CD4-positive, alpha-beta T cell (primary cell): ENCODE measurements at regions not wholly inside any gene's neighbourhood (a gene's known extent, or its start where the extent isn't known, plus 50 kb on each side); places are given as distances from the start of the nearest gene placed in this dataset.

Source experiments
- ATAC-seq: fragments of 200-7000 bp; cut with Tn5 transposase; one replicate; pipeline ENCODE4 v1.10.0; 2022; ENCODE audit warnings: mild to moderate bottlenecking; ENCODE audit not compliant: poor library complexity
- CTCF ChIA-PET: fragments of 350-600 bp; sonication (Branson Sonifier 250); formaldehyde crosslinking; loops from one replicate; lab custom pipeline; 2021; ENCODE audit warnings: antibody characterized with exemption, inconsistent platforms; lab: Charles Lee
- POLR2A ChIA-PET: fragments of 350-600 bp; sonication (Branson Sonifier 250); formaldehyde crosslinking; loops from one replicate; lab custom pipeline; 2021; ENCODE audit warnings: antibody characterized with exemption, inconsistent platforms; lab: Charles Lee
- DNase-seq, 14 experiments: peaks; one replicate each; pipeline ENCODE4 v3.0.0-alpha.2; 2013 to 2020; ENCODE audit warnings: mixed read lengths in 2 of 14
- H3K27ac ChIP-seq, 2 donors: one replicate each; pipeline versions ENCODE4 v1.5.1 to v1.7.0; 2013; ENCODE audit warnings: low read length in 2 of 2, low read depth in 1 of 2, mild to moderate bottlenecking in 1 of 2
- H3K27me3 ChIP-seq, 2 experiments: 1 replicate in 1 of 2; 2 replicates in 1 of 2; pipeline versions ENCODE4 v1.6.1 to v1.7.0; 2013; ENCODE audit warnings: low read length in 2 of 2, control low read depth in 1 of 2, mild to moderate bottlenecking in 1 of 2, moderate library complexity in 1 of 2; ENCODE audit not compliant: insufficient read depth in 2 of 2, control insufficient read depth in 1 of 2
- H3K36me3 ChIP-seq: one replicate; pipeline ENCODE4 v1.6.1; 2013; ENCODE audit warnings: low read length, control low read depth; ENCODE audit not compliant: insufficient read depth
- H3K4me1 ChIP-seq: one replicate; pipeline ENCODE4 v1.6.1; 2013; ENCODE audit warnings: low read length, control low read depth; ENCODE audit not compliant: insufficient read depth
- H3K4me3 ChIP-seq: one replicate; pipeline ENCODE4 v1.5.1; 2013; ENCODE audit warnings: mild to moderate bottlenecking, low read length, moderate library complexity
- H3K9me3 ChIP-seq, 2 experiments: 1 replicate in 1 of 2; 2 replicates in 1 of 2; pipeline versions ENCODE4 v1.6.1 to v1.7.0; 2013; ENCODE audit warnings: low read length in 2 of 2, mild to moderate bottlenecking in 2 of 2, control low read depth in 1 of 2, moderate library complexity in 1 of 2; ENCODE audit not compliant: control insufficient read depth in 1 of 2, insufficient read depth in 1 of 2
- H3K27ac Mint-ChIP-seq: one replicate; pipeline ENCODE4 v1.8.0; 2020; ENCODE audit warnings: mixed read lengths
- H3K27me3 Mint-ChIP-seq: one replicate; pipeline ENCODE4 v1.8.0; 2021; ENCODE audit warnings: mixed read lengths
- H3K36me3 Mint-ChIP-seq: one replicate; pipeline ENCODE4 v1.8.0; 2021; ENCODE audit warnings: low read depth, mixed read lengths
- H3K4me1 Mint-ChIP-seq: one replicate; pipeline ENCODE4 v1.8.0; 2021; ENCODE audit warnings: low read depth, mixed read lengths
- H3K4me3 Mint-ChIP-seq: one replicate; pipeline ENCODE4 v1.8.0; 2020; ENCODE audit warnings: mild to moderate bottlenecking, mixed read lengths
- H3K9me3 Mint-ChIP-seq: one replicate; pipeline ENCODE4 v1.8.0; 2020; ENCODE audit warnings: mixed read lengths
- CTCF ChIP-seq: fragments of 200-600 bp; IDR thresholded peaks from one replicate; pipeline ENCODE4 v1.8.0; 2022; ENCODE audit warnings: antibody characterized with exemption, mild to moderate bottlenecking
- intact Hi-C, 2 experiments: fragments of 100-400 bp; cut with DNase I in 1 of 2; cut with micrococcal nuclease in 1 of 2; formaldehyde crosslinking; loops; one replicate each; pipeline versions ENCODE4 v1.15.1 to v1.9.0; 2023 to 2025; cut with DNase I, micrococcal nuclease

GRCh38 chr6:159615918-159616317 lies 77.1 kb downstream of the SOD2 start:
- no peak for DNase-seq
- H3K4me3 ChIP-seq = no peak overlapping the region
- Mint-ChIP-seq H3K9me3 (peaks cover 22% of the 10 kb centered on the region), H3K27me3 (peaks cover 6% of the 10 kb centered on the region), H3K36me3 (peaks cover 37% of the 10 kb centered on the region), H3K4me3 (no peak overlapping the region), H3K4me1 (no peaks in the 10 kb centered on the region), H3K27ac (no peak overlapping the region)
- no peak for ATAC-seq
- H3K9me3 ChIP-seq = peaks cover 21 to 32% of the 10 kb centered on the region in 2 experiments
- intact Hi-C loops = no loop called here
- H3K4me1 ChIP-seq = no peaks in the 10 kb centered on the region
- H3K27ac ChIP-seq = no peak overlapping the region
- H3K27me3 ChIP-seq = no peaks in the 10 kb centered on the region
- ChIA-PET CTCF (no interaction called here), POLR2A (no interaction called here)
- TF ChIP-seq CTCF = no peak
- no peaks in the 10 kb centered on the region for H3K36me3 ChIP-seq

- CTCF ChIA-PET = no interaction called here
- ATAC-seq = no peak
Observed at GRCh38 chr6:159610881-159611280, 82.2 kb downstream of the SOD2 start.

DNA sequence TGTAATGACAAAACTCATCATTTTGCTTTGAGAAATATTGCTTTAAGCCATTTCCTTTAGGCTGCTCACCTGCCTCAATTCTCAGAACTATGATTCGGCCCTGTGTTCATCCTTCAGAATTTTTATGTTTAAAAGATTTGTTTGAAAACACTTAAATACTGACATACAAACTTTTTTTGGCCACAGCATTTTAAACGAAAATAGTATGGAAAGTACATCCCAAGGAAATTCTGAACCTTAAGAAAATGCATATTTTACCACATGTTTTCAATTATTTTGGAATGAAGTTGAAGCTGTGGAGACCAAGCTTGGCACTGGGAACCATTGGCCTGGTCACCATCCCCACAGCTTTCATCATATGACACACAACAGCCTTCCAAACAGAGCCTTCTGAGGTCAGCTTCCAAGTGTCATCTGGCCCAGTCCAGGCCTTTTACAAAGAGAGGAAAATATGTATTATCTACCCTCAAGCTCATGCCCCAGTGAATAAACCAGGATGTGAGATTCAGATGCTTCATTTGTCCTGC lies 83.3 kb downstream of the SOD2 start:
- Mint-ChIP-seq H3K4me3 (no peak overlapping the region), H3K27ac (no peak overlapping the region), H3K27me3 (peaks cover 6% of the 10 kb centered on the region), H3K36me3 (peaks cover 2% of the 10 kb centered on the region), H3K4me1 (no peaks in the 10 kb centered on the region), H3K9me3 (peaks cover 6% of the 10 kb centered on the region)
- Histone ChIP-seq H3K27me3 (no peaks in the 10 kb centered on the region), H3K4me3 (no peak overlapping the region), H3K36me3 (no peaks in the 10 kb centered on the region), H3K9me3 (peaks cover 0 to 8% of the 10 kb centered on the region in 2 experiments), H3K27ac (no peak overlapping the region), H3K4me1 (no peaks in the 10 kb centered on the region)
- ChIA-PET POLR2A (no interaction called here), CTCF (no interaction called here)
- ATAC-seq = no peak
- intact Hi-C loops = no loop called here
- no peak for TF ChIP-seq CTCF
- no peak for DNase-seq

More at GRCh38 chr6:159610881-159611280, 82.2 kb downstream of the SOD2 start:
- DNase-seq = no peak
- no peak overlapping the region for H3K27ac ChIP-seq
- Mint-ChIP-seq H3K27me3 (peaks cover 6% of the 10 kb centered on the region), H3K27ac (no peak overlapping the region), H3K9me3 (peaks cover 12% of the 10 kb centered on the region), H3K4me1 (no peaks in the 10 kb centered on the region), H3K4me3 (no peak overlapping the region), H3K36me3 (peaks cover 9% of the 10 kb centered on the region)
- no peak for TF ChIP-seq CTCF
- intact Hi-C loops = no loop called here
- H3K4me3 ChIP-seq = no peak overlapping the region
- no peaks in the 10 kb centered on the region for H3K27me3 ChIP-seq
- H3K9me3 ChIP-seq = peaks cover 0 to 8% of the 10 kb centered on the region in 2 experiments
- POLR2A ChIA-PET = no interaction called here
- no peaks in the 10 kb centered on the region for H3K4me1 ChIP-seq
- H3K36me3 ChIP-seq = no peaks in the 10 kb centered on the region
